Activated naive CD4-positive, alpha-beta T cell treated with Interleukin-2 at 50 U/mL for 16 hours (primary cell): ENCODE measurements at regions not wholly inside any gene's neighbourhood (a gene's known extent, or its start where the extent isn't known, plus 50 kb on each side); places are given as distances from the start of the nearest gene placed in this dataset.
"Not testable (repeated sequence)": the region's sequence is repeated elsewhere in the genome, so short reads cannot be mapped to it uniquely, and the experiment has no call there.

Experiments
- DNase-seq: peaks from one replicate; pipeline ENCODE4 v3.0.0-alpha.2; 2020

GRCh38 chr4:141347684-141348083 is 127.0 kb downstream of the ZNF330 start:
- no peak for DNase-seq

- DNase-seq: no peak
Measured at GRCh38 chr4:141348125-141348524, 127.4 kb downstream of the ZNF330 start.

DNA sequence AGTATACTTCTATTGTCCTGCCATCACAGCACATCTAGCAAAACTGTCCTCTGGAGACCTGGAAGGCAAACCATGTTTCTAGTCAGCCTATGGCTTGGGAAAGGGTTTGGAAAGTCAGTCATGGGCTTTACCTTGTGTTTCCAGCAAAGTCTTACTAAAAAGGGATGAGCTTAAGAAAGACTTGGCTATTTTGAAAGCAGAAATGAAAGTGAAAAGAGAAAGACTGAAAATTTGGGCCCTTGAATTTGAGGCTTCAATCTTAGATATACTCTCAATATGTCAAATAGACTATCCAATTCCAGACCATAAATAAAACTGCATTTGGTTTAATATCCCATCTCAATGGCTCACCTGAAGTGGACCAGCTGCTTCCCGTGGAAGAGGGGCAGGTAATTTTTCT is 127.9 kb downstream of the ZNF330 start:
- no peak for DNase-seq

DNA sequence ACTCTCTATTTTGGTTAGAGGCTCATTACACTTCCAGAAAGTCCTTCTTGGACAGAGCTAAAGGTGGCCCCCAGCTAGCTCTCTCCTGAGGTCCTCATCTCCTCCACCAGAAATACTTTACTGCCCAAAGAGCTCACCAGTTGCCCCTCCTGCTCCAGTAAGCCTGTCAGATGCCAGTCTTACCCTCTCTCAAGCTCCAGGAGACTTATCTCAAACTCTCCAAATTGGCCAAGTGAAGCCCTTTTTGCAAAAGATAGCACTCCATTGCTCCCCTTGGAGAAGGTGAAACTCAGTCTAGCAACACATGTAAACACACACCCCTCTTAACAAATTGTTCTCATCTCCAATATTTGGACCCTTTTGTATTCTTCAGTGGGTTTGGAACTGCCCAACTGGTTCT is 128.5 kb downstream of the ZNF330 start:
- no peak for DNase-seq

DNA sequence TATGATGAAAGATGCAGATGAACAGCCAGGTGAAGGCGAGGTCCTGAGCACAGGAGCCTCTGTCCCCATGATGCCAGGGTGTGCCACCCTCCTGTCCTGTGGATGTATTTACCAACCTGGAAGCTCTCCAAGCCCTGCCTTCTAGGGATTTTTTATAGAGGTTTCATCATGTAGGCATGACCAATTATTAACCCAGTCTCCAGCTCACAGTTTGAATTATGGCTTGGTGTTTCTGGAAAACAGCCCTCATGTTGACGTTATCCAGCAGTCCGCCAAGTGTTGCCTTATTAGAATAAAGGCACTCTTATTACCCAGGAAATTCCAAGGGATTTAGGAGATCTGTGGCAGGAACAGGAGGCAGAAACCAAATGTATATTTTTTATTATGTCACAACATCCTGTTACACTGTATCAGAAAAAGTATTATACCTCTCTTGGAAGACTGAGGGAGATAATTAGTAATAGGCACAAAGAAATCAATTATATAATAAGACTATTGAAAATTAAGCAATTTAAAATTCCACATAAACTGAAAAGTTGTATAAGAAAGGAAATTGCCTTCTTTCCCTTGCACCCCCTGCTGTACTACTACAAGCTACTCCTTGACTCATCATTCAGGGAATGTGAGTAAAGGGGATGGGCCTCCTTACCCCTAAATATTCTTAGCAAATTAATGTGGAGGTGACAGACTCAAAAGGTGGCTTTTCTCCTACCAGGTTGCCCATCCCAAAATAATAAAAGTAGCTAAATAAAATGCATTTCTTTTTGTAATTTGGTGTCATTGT is 129.6 kb downstream of the ZNF330 start:
- no peak for DNase-seq

DNA sequence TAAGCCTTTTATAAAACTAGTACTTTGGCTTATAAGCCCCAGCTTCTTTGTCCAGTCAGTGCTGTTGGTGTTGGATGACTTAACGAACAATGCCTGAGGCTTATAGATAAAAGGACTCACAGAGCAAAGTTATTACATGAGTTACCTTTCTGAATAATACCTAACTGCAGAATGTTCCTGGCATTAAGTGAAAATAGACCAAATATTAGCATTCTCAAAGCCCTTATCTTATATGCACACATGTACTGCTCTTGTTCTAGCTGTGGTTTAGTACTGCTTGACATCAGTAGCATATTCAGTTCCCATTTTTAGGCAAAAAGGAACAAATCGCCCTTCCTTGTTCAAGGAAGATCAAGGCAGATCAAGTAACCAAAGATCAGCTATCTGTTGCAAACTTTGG is 131.6 kb downstream of the ZNF330 start:
- DNase-seq: no peak

DNA sequence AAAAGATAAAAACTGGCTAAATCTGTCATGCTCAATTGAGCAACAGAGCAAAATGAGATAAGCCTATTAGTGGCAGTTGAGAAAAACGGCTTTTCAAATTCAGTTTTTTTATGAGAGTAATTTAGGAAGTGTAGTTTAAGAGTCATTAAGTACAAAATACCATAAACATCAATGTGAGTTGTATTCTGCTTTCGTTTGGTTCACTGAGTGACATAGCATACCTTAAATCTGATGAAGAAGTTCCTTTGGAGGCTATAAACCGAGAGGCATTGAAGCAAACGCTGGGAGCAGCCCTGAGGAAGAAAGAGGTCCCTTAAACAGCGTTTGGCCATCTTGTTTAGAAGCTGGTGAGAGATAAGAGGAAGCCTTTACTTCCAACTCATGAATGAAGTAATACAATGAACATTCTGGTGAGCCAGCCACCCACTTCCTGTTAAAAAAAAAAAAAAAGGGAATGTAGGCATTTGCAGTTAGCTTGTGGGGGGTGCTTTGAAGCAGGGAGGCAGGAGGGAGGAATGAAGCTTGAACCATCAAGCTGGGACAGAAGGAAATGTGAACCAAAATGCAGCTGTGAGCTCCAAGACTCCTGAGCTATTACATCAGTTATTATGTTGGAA is 132.3 kb downstream of the ZNF330 start:
- no peak for DNase-seq

DNA sequence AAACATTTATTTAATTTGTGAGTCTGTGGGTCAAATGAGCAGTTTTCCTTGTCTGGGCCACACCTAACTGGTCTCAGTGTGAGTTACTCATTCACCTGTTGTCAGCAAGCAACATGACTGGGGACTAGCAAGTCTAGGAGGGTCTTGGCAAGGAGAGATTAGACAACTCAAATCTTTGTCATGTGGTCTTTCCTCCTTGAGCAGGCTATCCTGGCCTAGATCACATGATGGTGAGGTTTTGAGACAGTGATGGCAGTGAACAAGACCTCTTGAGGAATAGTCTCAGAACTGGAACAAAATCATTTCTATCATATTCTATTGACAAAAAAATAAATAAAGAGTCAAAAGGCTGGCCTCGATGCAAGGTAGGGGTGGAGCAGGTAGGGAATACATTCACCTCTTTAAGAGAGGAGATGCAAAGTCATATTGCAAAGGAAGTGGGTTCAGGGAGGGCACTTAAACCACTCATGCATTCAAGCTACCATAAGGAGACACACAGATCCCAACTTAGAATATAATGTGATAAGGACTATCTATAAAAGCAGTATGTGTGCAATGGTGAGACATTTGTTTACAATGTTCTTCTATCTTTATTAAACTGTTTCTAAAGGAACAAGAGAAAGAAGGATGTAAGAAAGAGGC is 135.7 kb downstream of the ZNF330 start:
- no peak for DNase-seq

DNA sequence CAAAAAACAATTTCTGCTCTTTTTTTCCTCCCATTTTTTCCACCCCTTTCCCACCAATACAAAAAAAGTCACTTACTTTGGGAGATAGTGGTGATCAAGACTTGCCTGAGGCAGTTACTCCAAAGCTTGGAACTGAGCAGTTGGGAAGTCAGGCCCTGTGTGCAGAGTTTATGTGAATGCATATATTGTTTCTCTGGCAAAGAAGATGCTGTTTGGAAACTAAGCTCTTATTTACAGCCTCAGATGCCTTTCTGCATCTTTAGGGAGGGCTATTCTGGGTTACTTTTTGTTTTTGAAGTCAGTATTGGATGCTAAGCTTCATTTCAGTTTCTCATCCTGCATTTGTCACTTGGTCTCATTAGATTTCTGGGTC is 136.3 kb downstream of the ZNF330 start:
- no peak for DNase-seq

DNA sequence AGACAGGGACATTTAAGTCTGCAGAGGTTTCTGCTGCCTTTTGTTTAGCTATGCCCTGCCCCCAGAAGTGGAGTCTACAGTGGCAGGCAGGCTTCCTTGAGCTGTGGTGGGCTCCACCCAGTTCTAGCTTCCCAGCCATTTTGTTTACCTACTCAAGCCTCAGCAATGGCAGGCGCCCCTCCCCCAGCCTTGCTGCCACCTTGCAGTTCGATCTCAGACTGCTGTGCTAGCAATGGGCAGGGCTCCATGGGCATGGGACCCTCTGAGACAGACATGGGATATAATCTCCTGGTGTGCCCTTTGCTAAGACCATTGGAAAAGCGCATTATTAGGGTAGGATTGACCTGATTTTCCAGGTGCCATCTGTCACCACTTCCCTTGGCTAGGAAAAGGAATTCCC is 147.5 kb downstream of the ZNF330 start:
- not testable (repeated sequence) for DNase-seq

DNA sequence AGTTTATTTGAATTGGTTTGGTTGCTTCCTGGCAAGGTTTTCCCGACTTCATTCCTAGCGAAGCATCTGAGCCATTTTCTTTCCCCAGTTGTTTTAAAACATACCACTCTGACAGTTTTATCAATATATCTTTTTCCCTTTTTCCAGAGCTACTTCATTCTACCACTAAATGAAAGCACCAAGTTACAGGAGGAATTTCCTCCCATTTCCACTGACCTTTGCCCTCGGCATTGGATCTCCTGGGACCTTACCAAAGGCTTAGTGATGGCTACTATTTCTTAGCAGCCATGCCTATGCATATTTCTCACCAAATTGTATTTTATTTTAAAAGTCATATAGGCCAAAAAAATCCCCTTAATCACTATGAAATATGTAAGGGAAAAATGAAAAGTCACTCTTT is 150.5 kb downstream of the ZNF330 start:
- no peak for DNase-seq

GRCh38 chr4:141375855-141376254 is 155.2 kb downstream of the ZNF330 start:
- DNase-seq: no peak

- no peak for DNase-seq
Measured at GRCh38 chr4:141376769-141377168, 156.1 kb downstream of the ZNF330 start.

DNA sequence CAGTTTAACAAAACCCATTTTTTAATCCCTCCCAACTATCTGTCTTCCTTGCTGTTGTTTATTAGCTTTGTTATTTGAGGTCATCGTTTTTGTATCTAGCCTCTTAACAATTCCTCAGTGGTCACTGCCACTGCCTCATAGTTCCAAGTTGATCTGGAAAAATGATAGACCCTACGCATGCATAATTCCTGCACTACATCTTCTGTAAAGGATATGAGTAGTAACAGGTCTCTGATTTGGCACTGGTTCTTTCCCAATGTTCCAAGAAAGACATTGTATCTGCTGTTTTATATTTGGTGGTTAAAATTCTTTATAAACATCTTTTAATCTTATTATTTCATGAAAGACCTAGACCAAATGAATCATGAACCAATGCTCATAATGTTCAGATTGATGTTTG is 166.6 kb downstream of the ZNF330 start:
- DNase-seq: no peak

DNA sequence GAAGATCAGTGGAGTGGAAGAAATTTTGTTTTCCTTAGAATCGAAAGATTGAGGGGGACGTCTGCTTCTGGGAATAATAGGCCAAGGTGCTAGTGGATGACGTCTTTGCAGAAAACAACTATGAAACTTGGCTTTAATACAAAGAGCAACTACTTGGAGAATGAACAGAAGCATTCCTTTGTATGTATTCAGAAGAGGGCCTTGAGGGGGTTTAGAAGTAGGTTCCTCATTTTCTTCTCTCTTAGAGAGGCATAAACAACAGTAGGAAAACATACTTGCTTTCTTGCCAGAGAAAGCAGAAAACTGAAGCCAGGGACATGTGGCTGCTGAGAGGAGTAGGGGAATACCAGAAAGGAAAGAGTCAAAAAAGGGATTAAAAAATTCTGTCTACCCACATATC is 167.8 kb downstream of the ZNF330 start:
- no peak for DNase-seq

DNA sequence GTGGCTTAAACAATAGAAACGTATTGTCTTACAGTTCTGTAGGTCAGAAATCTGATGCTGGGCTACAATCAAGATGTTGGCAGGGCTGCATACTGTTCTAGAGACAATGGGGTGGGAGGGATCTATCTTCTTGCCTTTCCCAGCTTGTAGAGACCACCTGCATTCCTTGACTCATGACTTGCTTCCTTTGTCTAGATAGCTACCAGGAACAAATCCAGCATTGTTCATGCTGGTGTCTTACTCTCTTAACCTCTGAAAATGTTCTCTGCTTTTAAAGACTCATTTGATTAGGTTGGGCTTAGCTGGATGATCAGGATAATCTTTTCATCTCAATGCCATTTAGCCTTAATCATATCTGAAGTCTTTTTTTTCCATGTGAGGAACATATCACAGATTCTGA is 169.0 kb downstream of the ZNF330 start:
- no peak for DNase-seq

DNA sequence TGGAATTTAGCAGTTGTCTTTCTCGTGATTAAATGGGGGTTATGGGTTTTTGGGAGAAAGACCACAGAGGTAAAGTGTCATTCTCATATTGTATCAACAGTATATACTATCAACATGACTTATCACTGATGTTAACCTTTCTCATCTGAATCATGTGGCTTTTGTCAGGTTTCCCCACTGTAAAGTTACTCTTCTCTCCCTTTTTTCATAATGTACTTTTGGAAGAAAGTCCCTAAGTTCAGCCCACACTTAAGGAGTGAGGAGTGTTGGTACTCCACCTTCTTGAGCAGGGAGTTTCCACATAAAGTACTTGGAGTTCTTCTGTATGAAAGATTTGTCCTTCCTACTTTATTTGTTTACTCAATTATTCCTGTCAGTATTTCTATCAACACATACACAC is 169.9 kb downstream of the ZNF330 start:
- no peak for DNase-seq

- no peak for DNase-seq
Measured at GRCh38 chr4:141391293-141391692, 170.6 kb downstream of the ZNF330 start.

- no peak for DNase-seq
Measured at GRCh38 chr4:141391771-141392170, 171.1 kb downstream of the ZNF330 start.

DNA sequence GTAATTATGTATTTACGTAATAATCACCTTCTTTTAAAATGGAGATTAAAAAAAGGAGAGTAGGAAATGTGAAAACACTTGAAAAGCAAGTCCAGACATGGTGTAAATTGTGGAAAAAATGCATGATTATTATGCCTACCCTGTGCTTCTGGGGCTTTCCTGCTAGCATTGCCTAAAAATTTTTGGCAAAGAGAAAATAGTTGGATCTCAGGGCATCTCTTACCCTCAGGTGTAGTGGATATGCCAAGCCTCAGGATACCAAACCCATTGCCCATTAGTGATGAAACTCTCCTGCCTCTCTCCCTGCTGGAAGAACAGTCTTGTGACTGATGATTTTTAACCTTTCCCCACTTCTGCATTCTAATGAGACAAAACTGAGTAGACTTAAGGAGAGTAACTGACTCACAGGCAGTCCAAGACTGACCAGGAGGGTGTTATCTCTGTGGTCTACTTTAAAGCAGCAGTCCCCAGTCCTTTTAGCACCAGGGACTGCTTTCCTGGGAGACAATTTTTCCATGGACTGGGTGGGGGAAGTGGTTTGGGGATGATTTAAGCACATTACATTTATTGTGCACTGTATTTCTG is 174.6 kb downstream of the ZNF330 start:
- DNase-seq: no peak

DNA sequence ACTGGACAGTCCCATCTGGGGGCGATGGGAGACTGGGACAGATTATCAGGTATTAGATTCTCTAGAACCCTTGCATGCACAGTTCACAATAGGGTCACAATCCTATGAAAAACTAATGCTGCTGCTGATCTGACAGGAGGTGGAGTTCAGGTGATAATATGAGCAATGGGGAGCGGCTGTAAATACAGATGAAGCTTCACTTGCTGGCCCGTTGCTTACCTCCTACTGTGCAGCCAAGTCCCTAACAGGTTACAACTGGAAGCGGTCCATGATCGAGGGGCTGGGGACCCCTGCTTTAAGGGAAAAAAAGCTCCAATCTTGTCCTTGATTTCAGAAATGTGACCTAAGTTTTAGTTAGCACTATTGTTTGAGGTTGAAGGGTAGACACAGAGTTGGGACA is 175.2 kb downstream of the ZNF330 start:
- DNase-seq: no peak

DNA sequence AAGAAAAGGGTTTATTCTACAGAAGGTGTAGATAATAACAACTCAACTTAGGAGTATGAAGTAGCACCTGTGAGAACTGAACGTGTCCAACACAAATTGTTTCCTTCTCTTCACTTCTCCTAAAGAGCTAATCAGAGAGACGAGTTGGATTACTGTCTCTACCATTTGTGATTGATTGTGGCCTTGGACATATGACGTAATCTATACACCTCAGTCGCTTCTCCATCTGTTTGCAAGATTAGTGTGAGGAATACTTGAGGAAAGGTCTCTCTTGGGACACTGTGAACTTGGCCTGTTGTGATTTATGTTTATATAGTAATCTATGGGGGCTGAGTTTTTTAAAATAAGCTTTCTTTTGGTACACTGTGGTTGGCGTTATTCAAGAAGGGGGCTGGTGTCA is 182.0 kb downstream of the ZNF330 start:
- no peak for DNase-seq

- no peak for DNase-seq
Measured at GRCh38 chr4:141403782-141404181, 183.1 kb downstream of the ZNF330 start.

DNA sequence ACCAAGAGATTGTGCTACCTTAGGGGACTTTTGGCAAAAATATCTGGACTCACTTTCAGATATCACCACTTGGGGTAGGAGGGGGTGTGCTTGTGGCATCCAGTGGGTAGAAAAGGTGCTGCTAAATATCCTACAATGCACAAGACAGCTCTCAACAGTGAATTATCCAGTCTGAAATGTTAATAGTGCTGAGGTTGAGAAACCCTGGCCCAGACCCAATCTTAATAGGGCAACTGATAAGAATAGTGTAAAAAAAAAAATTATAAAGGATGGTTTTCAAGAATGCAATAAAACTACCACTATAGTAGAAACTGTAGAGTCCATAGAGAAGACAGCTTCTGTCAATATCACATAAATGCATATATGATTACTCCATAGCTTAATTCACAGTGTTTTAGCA is 185.5 kb downstream of the ZNF330 start:
- DNase-seq: no peak
